NAMALWA (cell line): ENCODE measurements at regions not wholly inside any gene's neighbourhood (a gene's known extent, or its start where the extent isn't known, plus 50 kb on each side); places are given as distances from the start of the nearest gene placed in this dataset.

Experiments used
- DNase-seq: peaks from one replicate; pipeline ENCODE4 v3.0.0-alpha.2; 2015; ENCODE audit warnings: low spot score

DNA sequence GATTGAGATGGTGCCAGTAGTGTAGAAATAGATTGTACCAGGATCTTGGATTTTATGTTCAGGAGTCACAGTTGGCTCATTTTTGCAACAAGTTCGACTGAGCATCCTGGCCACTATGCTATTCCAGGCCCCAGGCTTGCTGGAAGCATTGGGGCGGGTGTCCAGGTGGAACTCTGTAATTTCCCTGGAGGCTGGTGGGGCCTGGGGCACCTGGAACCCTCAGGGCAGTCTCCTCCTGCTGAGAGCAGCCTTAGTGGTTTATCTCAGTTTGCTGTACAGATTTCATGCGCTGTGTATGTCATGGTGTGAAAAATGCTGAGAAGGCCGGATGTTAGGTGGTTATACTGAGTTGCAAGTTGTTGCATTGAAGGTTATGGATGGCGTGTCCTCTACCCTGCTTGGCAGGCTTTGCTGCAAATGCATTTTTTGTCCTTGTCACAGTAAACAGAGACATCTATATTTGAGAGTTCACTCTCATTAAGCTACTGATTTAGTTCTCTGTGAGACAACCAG, 135.1 kb upstream of the MYLIP start:
- no peak for DNase-seq

DNA sequence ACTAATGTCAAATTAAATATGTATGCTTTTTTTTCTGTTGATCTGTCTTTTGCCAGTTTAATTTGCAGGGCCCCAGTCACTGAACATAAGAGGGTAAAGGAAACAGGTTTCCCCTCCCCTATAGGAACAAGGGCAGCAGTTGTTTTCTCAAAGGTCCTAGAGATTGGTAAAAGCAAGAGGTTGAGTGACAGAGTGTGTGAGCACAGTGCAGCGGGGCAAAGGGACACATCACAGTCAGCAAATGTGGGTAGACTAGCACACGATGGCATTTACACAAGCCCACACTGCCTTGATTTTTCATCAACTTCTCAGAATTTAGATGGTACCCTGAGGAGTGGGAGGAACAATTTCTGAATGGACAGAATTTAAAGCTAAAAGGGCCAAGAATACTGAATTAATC, 138.7 kb upstream of the MYLIP start:
- no peak for DNase-seq

DNA sequence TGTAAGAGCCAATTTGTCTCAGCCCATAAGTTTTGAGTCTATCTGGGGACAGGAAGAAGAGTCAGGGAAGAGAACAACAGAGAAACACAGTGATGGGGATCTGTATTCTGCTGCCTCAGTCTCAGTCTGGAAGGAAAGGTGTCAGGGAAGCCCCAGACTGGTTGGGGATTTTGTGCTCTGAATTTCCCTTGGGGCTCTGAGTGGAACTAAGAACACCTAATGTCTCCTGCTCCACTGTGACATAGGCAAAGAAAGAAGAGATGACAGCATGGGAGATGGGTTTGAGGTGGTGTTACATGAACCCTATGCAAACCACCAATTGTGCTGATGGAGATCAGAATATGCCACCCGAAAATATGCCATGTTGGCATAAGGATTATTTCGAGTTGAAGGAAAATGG, 139.5 kb upstream of the MYLIP start:
- no peak for DNase-seq

DNA sequence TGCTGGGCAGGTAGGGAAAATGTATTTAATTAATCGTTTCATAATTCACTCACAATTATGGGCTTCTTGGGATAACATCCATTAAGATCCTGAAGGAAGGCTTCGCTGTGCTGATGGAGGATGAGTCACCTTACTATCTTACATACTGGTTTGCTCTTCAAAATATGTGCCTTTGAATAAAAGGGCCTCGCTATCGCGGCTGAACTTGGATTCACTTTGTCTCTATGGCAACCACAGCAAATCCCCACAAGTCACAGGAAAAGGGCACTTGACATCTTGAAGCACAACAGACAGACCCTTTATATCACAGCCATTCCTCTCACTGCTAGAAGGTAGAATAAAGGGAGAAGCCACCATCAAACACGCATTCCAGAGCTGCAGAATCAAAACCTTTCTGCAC, 141.3 kb upstream of the MYLIP start:
- DNase-seq, result no peak

DNA sequence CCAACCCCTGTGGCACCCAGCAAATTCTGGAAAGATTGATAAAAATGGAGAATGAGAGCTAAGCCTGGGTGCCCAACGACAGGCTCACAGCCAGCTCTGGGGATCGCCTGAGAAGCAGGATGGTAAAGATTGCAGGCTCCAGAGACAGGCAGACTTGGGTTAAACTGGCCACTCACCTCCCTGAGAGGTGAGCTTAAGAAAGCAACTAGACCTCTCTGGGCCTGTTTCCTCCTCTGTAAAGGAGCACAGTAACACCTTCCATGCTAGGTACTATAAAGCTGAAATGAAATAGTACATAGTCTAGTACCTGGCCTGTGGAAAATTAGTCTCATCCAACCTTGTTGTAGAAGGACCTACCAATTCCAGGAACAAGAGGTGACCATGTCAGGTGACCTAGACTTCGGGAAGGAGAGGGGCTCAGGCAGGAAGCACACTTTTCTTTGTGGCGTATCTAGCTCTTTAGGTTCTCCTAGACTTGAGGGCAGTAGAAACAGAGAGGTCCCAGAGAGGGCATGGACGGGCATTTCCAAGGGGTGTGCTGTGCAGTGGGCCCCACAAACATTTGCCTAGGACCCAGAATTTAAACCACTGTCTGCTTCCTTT, 142.8 kb upstream of the MYLIP start:
- DNase-seq, result no peak

DNA sequence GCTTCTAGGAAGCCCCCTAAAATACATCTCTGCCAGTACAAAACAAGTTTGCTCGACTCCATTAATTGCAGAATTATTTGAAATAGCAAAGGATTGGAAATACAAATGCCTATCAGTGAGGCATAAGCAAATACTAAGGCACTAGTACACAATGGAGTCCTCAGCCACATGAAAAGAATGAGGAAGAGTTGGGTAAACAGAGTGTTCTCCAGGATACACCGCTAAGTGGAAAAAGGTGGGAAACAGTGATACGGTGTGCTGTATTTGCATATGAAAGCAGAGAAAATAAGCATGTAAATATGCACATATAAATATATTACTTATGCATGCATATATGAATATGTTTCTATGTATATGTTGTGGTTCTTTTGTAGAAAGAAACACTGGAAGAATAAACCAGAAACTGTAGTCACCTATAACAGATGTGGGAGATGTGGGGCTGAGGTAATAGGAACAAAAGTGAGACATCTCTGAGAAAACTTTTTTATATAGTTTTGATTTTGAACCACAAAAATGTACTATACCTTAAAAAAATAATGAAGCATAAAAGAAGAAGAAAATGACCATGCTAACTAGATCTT, 143.4 kb upstream of the MYLIP start:
- no peak for DNase-seq

DNA sequence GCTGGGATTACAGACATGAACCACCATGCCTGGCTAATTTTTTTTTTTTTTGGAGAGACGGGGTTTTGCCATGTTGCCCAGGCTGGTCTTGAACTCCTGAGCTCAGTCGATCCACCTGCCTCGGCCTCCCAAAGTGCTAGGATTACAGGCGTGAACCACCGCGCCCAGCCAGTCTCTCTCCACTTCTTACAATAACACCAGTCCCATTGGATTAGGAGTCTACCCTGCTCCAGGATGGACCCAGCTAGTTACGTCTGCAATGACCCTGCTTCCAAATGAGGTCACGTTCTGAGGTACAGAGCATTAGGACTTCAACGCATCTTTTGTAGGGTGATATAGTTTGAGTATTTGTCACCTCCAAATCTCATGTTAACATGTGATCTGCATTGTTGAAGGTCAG, 146.9 kb upstream of the MYLIP start:
- no peak for DNase-seq

DNA sequence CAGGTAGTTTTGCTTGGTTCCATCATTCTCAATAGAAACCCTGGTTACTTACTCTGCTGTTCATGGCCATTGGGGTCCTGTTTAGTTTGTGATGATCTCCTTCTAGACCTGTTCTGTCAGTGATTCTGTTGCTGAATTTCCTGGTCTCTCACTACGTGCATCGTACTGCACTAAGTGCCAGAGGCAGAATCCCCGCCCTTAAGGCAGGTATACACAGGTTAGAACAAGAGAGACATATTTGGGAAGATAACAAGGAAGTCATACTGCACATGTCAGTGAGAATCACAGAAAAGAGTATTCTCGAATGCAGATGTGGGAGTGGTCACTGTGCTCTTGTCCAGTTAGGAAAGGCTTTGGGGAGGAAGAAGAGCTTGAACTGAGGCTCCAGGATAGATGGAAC, 148.1 kb upstream of the MYLIP start:
- no peak for DNase-seq

DNA sequence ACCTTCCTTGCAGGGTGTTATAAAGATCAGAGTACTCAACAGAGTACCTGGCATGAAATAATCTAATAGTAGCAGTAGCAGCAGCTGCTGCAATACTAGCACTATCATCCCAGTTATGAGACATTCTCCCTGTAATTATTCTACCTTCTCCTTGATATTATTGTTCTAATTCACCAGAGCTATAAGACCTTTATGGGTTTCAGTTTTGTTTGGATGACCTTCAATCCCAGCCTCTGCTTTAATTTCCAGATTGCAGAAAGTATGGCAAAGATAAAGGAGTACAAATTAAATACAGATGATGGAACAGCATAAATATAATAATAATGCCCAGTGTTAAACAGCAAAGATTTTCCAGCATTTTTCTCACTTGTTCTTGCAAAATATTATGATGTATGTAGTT, 150.5 kb upstream of the MYLIP start:
- no peak for DNase-seq

DNA sequence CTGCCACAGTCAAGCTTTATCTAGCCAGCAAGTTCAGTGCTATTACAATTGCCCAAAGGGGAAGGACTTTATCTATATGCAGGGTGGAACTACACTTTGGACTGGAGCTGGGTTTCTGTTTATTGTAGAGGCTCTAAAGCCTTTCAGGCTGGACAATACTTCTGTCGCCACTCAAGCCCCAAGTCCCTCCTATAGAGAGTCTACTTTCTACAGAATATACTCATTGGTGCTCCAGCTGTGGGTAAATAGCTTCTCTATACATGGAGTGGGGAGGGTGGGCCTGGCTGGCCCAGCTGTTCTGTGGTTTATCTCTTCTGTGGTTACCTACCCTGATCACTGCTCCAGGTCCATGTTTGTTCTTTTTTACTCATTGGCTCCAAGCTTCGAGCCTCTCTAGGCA, 151.8 kb upstream of the MYLIP start:
- no peak for DNase-seq

DNA sequence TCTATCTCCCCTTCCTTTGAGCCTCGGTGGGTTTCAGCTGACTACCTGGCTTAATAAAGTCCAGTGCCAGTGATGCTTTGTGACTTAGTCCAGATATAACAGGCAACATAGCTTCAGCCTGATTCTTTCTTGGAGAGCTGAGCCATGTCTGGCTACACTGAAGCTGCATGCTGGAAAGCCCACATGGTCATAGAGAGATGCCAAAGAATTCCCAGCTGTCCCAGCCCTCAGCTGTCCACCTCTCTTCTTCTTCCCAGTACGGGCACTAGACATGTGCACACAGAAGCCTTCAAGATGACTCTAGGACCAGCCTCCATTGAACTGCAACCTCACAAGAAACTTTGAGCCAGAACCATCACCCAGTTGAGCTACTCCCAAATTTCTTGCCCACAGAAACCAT, 154.1 kb upstream of the MYLIP start:
- DNase-seq, result no peak

DNA sequence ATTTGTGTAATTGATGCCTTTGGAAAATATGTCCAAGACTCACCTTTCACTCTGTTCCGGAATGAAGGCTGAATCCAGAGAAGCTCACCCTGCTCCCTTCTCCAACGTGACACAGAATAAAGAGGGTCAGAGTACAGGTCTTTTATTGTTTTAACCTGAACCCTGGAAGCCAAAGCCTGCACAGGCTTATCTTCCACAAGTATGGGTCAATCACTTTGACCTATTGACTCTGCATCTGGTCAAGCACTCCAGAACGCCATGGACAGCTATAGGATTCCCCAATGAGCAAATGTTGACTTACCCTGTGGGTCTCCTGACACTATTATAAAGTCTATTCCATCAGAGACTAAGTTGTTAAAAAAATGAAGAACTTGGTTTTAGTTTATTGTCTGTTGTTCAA, 158.4 kb upstream of the MYLIP start:
- no peak for DNase-seq

DNA sequence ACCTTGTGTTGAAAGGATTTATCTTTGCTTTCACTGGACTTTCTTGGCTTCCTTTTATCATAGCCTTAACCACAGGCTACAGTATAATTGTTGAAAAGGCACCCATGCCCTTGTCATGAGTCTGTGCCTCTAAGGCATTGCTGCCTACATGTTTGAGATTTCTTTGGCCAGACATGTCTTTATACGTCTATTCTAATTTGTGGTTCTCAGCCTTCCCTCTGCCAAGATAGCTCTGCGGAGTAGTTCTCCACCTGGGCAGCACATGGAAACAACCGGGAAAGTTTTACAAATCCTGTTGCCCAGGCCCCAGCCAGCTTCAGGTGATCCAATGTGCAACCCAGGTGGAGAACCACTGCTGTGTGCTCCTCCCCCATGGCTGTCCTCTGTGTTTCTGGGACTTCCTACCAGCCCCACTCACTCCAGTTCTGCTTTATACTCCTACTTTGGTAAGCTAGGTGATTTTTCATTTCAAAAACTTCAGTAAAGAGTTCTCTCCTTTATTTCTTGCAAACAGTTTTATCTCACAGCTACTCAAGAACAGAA, 159.6 kb upstream of the MYLIP start:
- DNase-seq, result no peak

DNA sequence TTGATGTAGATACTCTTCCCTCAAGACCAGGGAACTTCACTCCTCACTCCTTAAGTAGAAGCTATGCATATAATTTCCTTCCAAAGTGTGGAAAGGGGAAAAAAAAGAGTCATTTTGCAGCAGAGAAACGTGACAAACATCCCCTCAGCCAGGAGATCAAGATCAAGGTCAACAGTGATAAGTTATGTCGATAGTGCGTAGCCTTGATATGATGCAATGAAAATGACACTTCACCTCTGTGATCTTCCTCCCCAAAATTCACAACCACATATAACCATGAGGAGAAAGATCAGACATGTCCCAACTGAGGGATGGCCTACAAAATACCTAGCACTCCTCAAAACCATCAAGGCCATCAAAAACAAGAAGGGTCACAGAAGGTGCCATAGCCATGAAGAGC, 160.4 kb upstream of the MYLIP start:
- DNase-seq, result no peak

DNA sequence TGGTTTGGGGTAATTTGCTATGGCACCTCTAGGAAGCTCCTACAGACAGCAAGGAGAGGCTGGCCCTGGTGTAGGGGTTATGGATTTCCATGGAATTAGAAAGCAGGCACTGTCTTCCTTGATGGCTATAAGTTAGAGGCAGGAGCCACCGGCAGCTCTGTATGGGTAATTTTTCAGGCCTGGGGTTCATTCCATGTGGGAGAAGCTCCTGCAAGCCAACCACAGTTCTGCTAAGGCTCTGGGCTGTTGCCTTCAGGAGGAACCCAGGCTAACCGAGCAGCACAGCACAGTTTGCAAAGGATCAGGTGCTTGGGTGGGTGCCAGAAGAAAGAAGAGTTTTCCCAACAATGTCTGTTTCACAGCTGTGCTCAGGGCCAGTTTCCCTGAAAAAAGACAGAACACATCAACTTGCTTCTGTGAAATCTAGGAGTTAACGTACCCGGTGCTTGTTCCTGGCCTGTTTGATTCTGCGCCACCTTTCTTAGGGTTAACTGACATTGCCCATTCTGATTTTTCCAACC, 162.8 kb upstream of the MYLIP start:
- DNase-seq, result no peak

DNA sequence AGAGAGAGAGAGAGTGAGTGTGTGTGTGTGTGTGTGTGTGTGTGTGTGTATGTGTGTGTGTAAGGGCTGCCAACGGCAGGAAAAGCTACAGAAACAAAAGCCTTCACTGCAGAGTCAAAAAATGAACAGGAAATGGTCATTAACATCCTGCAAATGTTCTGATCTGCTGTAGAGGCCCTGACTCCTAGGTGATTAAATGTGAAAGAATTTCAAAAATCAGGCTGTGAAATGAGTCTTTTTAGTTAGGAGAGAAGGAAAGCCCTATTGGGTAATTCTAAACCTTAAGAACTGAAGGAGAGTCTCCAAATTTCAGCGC, 166.5 kb upstream of the MYLIP start:
- DNase-seq, result no peak

DNA sequence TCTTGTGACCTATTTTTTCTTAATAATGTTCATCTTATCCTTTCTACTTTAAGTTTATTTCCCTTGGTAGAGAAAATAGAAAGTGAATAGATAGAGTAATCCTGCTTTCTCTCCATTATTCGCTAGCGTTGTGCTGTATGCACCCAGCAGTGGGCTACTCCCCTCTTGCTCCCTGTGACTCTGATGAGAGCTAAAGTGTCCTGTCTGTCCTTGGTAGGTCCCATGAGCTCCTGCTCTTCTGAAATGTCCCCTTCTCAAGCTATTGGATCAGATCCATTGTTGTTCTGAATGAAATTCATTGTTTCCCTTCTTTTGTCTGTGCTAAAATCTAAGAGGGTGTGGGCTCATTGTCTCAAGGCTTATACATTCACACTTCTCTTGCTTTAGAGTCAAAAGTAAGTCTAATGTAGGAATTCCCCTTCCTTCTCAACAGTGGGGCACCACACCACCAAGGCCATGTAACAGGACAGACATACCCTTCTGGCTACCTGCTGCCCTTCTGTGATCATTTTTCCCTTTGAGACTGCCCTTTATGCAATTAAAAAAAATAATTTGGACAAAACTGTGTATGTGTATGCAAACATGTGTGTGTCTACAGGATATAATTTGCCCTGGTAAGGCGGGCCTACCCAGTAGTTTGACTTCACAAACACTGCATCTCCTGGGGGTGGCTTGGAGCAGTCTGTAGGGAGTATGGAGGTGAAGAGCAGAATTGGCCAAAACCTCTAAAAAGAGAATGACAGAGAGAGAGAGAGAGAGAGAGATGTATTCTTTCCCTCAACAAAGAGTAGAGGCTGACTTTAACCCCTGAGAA, 167.0 kb upstream of the MYLIP start:
- no peak for DNase-seq

DNA sequence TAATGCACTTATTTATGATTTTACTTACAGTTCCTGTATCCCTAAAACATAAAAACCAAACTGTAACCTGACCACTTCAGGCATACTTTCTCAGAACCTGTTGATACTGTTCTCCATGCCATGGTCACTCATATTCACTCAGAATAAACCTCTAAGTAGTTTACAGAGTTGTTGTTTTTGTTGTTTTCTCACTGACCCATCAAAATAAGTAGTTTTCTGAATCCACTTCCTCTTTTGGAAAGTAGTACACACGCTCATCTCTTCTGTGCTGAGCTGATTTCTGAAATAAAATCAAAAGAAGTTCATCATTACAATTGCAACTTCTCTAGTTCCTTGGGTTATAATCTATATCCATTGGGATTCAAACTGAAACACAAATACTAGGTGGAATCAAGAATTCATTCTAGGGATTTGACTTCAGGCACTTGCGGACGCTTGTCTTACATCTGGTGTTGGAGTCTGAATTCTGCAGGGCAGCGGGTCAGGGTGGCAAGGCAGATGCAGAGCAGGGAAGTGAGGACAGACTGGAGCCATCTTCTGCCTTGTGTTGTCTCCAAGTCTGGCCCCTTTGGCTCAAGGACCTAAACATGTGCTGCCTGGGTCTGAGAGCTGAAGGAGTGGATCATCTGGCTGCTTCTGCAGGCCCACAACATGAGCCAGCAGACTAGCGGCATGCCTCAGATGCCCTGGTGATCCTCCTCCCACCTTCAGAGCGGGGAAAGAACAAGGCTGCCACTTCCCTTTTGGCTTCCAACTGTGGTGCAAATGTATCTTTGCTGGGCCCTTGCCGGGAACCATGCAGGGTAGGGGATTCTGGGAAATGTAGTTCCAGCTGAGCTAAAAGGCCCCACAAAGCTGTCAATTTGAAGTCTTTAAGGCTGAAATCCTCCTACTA, 167.9 kb upstream of the MYLIP start:
- peak; percentile 15 for DNase-seq

DNA sequence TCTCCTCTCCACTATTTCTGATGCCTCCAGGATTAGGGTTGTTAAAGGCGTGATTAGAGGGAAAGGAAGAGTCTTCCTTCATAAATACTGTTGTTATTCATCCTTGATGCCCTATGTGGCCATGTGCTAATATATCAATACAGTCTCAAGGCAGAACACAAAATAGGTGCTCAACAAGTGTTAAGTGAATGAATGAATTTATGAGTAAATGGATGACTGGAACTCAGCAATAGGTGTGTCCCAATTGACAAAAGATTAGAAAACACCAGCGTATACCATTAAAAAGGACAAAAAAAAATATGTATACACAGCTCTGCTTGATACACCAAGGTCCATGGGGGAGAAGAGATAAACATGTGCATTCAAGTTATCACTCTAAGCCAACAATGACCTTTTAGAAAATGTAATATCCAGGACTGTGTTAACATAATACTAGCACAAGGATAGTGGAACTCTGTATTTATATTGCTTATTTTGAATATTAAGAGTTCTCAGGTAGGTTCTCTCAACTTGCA, 171.2 kb upstream of the MYLIP start:
- DNase-seq, result no peak

DNA sequence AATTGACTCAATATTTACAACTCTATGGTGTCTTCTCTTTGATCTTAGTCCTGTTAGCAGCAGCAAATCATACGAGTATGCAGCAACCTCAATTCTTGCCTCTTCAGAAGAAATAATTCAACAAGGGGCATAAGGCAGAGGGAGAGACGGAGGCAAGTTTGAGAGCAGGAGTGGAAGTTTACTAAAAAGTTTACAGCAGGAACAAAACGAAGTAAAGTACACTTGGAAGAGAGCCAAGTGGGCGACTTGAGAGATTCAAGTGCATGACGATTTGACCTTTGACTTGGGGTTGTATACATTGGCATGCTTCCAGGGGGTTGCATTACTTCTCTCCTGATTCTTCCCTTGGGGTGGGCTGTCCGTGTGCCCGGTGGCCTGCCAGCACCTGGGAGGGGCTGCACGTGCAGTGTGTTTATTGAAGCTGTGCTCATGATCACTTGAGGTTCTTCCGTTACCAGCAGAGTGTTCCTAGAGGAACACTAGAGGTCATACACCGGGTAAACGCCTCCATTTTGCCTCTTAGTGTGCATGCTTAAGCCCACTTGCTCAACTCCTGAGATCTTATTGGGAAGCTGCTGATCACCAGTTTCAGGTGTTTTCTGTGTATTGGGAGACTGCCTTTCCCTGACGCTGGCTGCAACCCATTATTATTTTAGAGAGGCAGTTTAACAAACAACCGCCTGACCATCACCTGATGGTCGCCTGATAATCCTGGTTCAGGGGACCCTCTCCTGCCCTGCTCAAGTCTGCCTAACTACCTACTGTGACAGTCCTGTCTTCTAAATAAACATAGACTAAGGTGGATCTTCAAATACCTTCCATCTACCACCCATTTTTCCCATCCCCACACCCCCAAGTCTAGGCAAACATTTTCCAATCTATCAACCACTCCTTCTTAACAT, 172.4 kb upstream of the MYLIP start:
- no peak for DNase-seq

DNA sequence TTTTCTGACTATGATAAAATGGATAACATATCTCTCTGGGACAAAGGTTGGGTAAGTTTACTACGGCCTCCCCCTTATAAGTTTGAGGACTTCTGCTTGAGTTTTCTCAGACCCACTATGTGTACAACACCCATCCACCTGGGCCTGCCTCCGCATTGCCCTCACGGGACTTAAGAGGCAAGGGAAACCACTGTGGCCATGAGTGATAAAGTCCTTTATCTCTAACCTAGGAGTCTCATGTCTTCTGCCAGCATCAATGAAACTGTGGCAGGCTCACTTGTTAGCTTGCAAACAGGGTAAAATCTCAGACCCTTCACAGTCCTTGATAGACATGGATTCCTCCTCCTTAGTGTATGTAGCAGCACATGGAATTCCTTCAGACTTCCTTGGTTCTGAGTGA, 173.4 kb upstream of the MYLIP start:
- DNase-seq, result no peak
